K562 (cell line): ENCODE measurements at regions not wholly inside any gene's neighbourhood (a gene's known extent, or its start where the extent isn't known, plus 50 kb on each side); places are given as distances from the start of the nearest gene placed in this dataset.

Experiments used
- ATAC-seq: fragments of 200-7000 bp; cut with Tn5 transposase; 3 replicates; pipeline ENCODE4 v1.9.1; 2020; ENCODE audit warnings: moderate library complexity
- BruUV-seq: library from RNA; stranded (reverse); fragments of 400-500 nt; replicated peaks from 2 replicates; lab custom pipeline; 2021; lab: Mats Ljungman, UMichigan
- CTCF ChIA-PET: fragments of 300-600 bp; formaldehyde crosslinking; extraction: SDS; loops from one replicate; lab custom pipeline; 2021; ENCODE audit warnings: low intra/inter-chr PET ratio; lab: Yijun Ruan, JAX
- POLR2A ChIA-PET: fragments of 300-600, 350-650 bp; sonication (Branson Sonifier 250); formaldehyde crosslinking; extraction: SDS; loops from one replicate; lab custom pipeline; 2021; ENCODE audit warnings: antibody characterized with exemption, inconsistent platforms; lab: Yijun Ruan, JAX
- DNase-seq, 4 experiments: peaks; one replicate each; pipeline versions ENCODE4 v3.0.0 to v3.0.0-alpha.2; 2011 to 2018; ENCODE audit warnings: low spot score in 3 of 4, mixed read lengths in 3 of 4; ENCODE audit errors: extremely low read depth in 1 of 4
- FAIRE-seq: peaks from 2 replicates; lab custom pipeline; 2011; peaks lifted over from hg19 to GRCh38; lab: Jason Lieb, UNC
- H2AFZ ChIP-seq: 2 replicates; pipeline ENCODE4 v1.6.0; 2011; ENCODE audit warnings: low read depth, low read length, control low read depth, inconsistent platforms
- H3K27ac ChIP-seq: fragments of 200-600 bp; 3 replicates; pipeline ENCODE4 v1.8.0; 2011; ENCODE audit warnings: low read depth, mild to moderate bottlenecking, control low read depth, inconsistent platforms, low read length, moderate library complexity, mixed read lengths; ENCODE audit errors: extremely low read depth
- H3K27me3 ChIP-seq, 2 experiments: fragments of 300-600 bp in 1 of 2; 2 replicates in 1 of 2; 3 replicates in 1 of 2; pipeline versions ENCODE4 v1.6.0 to v1.8.0; 2011; ENCODE audit warnings: inconsistent platforms in 2 of 2, low read length in 2 of 2, mild to moderate bottlenecking in 1 of 2, mixed read lengths in 1 of 2, moderate library complexity in 1 of 2; ENCODE audit not compliant: control insufficient read depth in 2 of 2, insufficient read depth in 2 of 2
- H3K36me3 ChIP-seq: fragments of 300-600 bp; 3 replicates; pipeline ENCODE4 v1.8.0; 2011; ENCODE audit warnings: mild to moderate bottlenecking, low read length, inconsistent platforms; ENCODE audit not compliant: control insufficient read depth, insufficient read depth
- H3K4me1 ChIP-seq, 2 experiments: fragments of 200-600 bp in 1 of 2; replicated peaks in 1 of 2; 2 replicates in 1 of 2; 3 replicates in 1 of 2; pipeline versions ENCODE4 v1.5.1 to v1.8.0; 2011; ENCODE audit warnings: inconsistent platforms in 2 of 2, low read length in 2 of 2, mild to moderate bottlenecking in 1 of 2, mixed read lengths in 1 of 2, moderate library complexity in 1 of 2; ENCODE audit not compliant: control insufficient read depth in 2 of 2, insufficient read depth in 2 of 2
- H3K4me2 ChIP-seq: 2 replicates; pipeline ENCODE4 v1.6.1; 2011; ENCODE audit warnings: low read length, control low read depth, inconsistent platforms, mixed read lengths; ENCODE audit not compliant: insufficient read depth
- H3K4me3 ChIP-seq: fragments of 200-600 bp; sonication (generic), shearing (Covaris generic); 2 replicates; pipeline ENCODE4 v1.5.1; 2016; ENCODE audit warnings: control low read depth, inconsistent platforms
- H3K79me2 ChIP-seq: fragments of 200-600 bp; 3 replicates; pipeline ENCODE4 v1.8.0; 2011; ENCODE audit warnings: low read length, inconsistent platforms; ENCODE audit not compliant: control insufficient read depth, insufficient read depth
- H3K9ac ChIP-seq, 2 experiments: 2 replicates each; pipeline versions ENCODE4 v1.6.0 to v1.6.1; 2011; ENCODE audit warnings: low read depth in 2 of 2, low read length in 2 of 2, control low read depth in 1 of 2, inconsistent platforms in 1 of 2, mild to moderate bottlenecking in 1 of 2, mixed read lengths in 1 of 2; ENCODE audit not compliant: insufficient read depth in 1 of 2
- H3K9me1 ChIP-seq: one replicate; pipeline ENCODE4 v1.6.0; 2011; ENCODE audit warnings: inconsistent platforms, mild to moderate bottlenecking, low read length, moderate library complexity; ENCODE audit not compliant: control insufficient read depth, insufficient read depth
- H3K9me3 ChIP-seq: replicated peaks from 2 replicates; pipeline ENCODE4 v1.5.1; 2011; ENCODE audit warnings: low read depth, low read length, inconsistent platforms; ENCODE audit not compliant: control insufficient read depth, insufficient read depth
- H4K20me1 ChIP-seq: replicated peaks from 2 replicates; pipeline ENCODE4 v1.6.1; 2011; ENCODE audit warnings: low read length, inconsistent platforms, mixed read lengths; ENCODE audit not compliant: control insufficient read depth, insufficient read depth
- CBFA2T2 ChIP-seq: fragments of 450-650 bp; conservative IDR thresholded peaks from 2 replicates; pipeline ENCODE4 v1.6.1; 2017; ENCODE audit warnings: mild to moderate bottlenecking
- FIP1L1 ChIP-seq: fragments of 200-400 bp; formaldehyde crosslinking; IDR thresholded peaks from 2 replicates; pipeline ENCODE4 v1.6.1; 2018; ENCODE audit warnings: mild to moderate bottlenecking, low read depth, low read length; ENCODE audit not compliant: poor library complexity, severe bottlenecking
- FOXA3 ChIP-seq, 2 experiments: fragments of 450-650 bp in 1 of 2; sonication (generic) in 1 of 2; formaldehyde crosslinking; IDR thresholded peaks in 1 of 2; conservative IDR thresholded peaks in 1 of 2; 2 replicates each; pipeline versions ENCODE4 v1.4.0 to v1.8.0; 2020 to 2022; ENCODE audit warnings: mild to moderate bottlenecking in 2 of 2, missing genetic modification reagents in 1 of 2
- FOXM1 ChIP-seq, 2 experiments: fragments of 450-650 bp in 1 of 2; sonication (generic) in 1 of 2; formaldehyde crosslinking in 1 of 2; IDR thresholded peaks; 2 replicates each; pipeline versions ENCODE4 v1.6.1 to v1.9.0; 2017 to 2022; ENCODE audit warnings: low read depth in 2 of 2, mild to moderate bottlenecking in 2 of 2, missing genetic modification reagents in 1 of 2, moderate library complexity in 1 of 2
- FOXP1 ChIP-seq: sonication (generic); formaldehyde crosslinking; IDR thresholded peaks from 2 replicates; pipeline ENCODE4 v1.8.0; 2022; ENCODE audit warnings: mild to moderate bottlenecking, missing genetic modification reagents
- HDAC3 ChIP-seq: fragments of 450-650 bp; IDR thresholded peaks from 2 replicates; pipeline ENCODE4 v1.6.1; 2018; ENCODE audit warnings: borderline replicate concordance, mild to moderate bottlenecking, moderate library complexity; ENCODE audit not compliant: partially characterized antibody
- KDM4B ChIP-seq, 2 experiments: fragments of 450-650 bp in 1 of 2; sonication (generic) in 1 of 2; IDR thresholded peaks; 2 replicates each; pipeline ENCODE4 v1.6.1; 2016 to 2017; ENCODE audit warnings: borderline replicate concordance in 2 of 2, antibody characterized with exemption in 1 of 2, low read depth in 1 of 2, mild to moderate bottlenecking in 1 of 2
- LCOR ChIP-seq: sonication (generic); formaldehyde crosslinking; IDR thresholded peaks from 2 replicates; pipeline ENCODE4 v1.8.0; 2022; ENCODE audit warnings: mild to moderate bottlenecking, missing genetic modification reagents
- NCOA6 ChIP-seq: fragments of 450-650 bp; IDR thresholded peaks from 2 replicates; pipeline ENCODE4 v1.6.1; 2017; ENCODE audit warnings: mild to moderate bottlenecking
- NFIC ChIP-seq: fragments of 450-650 bp; IDR thresholded peaks from 2 replicates; pipeline ENCODE4 v1.6.1; 2017; ENCODE audit warnings: mild to moderate bottlenecking, inconsistent platforms
- NFIX ChIP-seq: fragments of 250-450 bp; sonication (Bioruptor Pico); IDR thresholded peaks from 2 replicates; pipeline ENCODE4 v1.4.0; 2020; ENCODE audit warnings: low read depth, mild to moderate bottlenecking, moderate library complexity
- NONO ChIP-seq, 2 experiments: fragments of 200-400 bp in 1 of 2; fragments of 450-650 bp in 1 of 2; formaldehyde crosslinking in 1 of 2; IDR thresholded peaks; 2 replicates each; pipeline ENCODE4 v1.6.1; 2017; ENCODE audit warnings: low read depth in 2 of 2, mild to moderate bottlenecking in 2 of 2, moderate library complexity in 2 of 2, low read length in 1 of 2
- TGIF2 ChIP-seq: sonication (generic); formaldehyde crosslinking; IDR thresholded peaks from 2 replicates; pipeline ENCODE4 v1.8.1; 2022; ENCODE audit warnings: mild to moderate bottlenecking, missing genetic modification reagents, moderate library complexity
- ZKSCAN8 ChIP-seq: fragments of 200-800 bp; sonication (Bioruptor generic); IDR thresholded peaks from 2 replicates; pipeline ENCODE4 v1.6.1; 2016; ENCODE audit warnings: missing genetic modification characterization, missing compliant biosample characterization
- ZNF174 ChIP-seq: fragments of 250-450 bp; sonication (Bioruptor Pico); IDR thresholded peaks from 2 replicates; pipeline ENCODE4 v1.4.0; 2020; ENCODE audit warnings: mild to moderate bottlenecking
- ZNF584 ChIP-seq: fragments of 200-800 bp; sonication (Bioruptor generic); IDR thresholded peaks from 2 replicates; pipeline ENCODE4 v1.6.1; 2016; ENCODE audit warnings: low read depth, mild to moderate bottlenecking, missing genetic modification characterization, missing compliant biosample characterization
- WGBS: fragments of 100-300 bp; shearing (Covaris generic); methylation state at CpG from one replicate; pipeline ENCODE4 v1.1.6; 2016; ENCODE audit warnings: low coverage, mixed read lengths; ENCODE audit not compliant: insufficient coverage; ENCODE audit errors: missing lambda C conversion rate; 5-methylcytosine and 5-hydroxymethylcytosine counted together
- in situ Hi-C: fragments of 300-500 bp; cut with MboI; formaldehyde crosslinking; loops from 4 replicates; pipeline ENCODE4 v1.15.0; 2018; ENCODE audit warnings: inconsistent platforms, mixed read lengths
- intact Hi-C: fragments of 100-400 bp; cut with micrococcal nuclease; formaldehyde crosslinking; loops from 2 replicates; pipeline ENCODE4 v1.14.2; 2022
- TF ChIP-seq, protein P1 (sequence below): sonication (generic); formaldehyde crosslinking; IDR thresholded peaks from 2 replicates; pipeline ENCODE4 v1.9.0; 2022; ENCODE audit warnings: mild to moderate bottlenecking, missing genetic modification reagents
- TF ChIP-seq, protein P2 (sequence below): fragments of 200-800 bp; sonication (Bioruptor generic); IDR thresholded peaks from 2 replicates; pipeline ENCODE4 v1.6.1; 2017; ENCODE audit warnings: missing genetic modification characterization, missing compliant biosample characterization

DNA sequence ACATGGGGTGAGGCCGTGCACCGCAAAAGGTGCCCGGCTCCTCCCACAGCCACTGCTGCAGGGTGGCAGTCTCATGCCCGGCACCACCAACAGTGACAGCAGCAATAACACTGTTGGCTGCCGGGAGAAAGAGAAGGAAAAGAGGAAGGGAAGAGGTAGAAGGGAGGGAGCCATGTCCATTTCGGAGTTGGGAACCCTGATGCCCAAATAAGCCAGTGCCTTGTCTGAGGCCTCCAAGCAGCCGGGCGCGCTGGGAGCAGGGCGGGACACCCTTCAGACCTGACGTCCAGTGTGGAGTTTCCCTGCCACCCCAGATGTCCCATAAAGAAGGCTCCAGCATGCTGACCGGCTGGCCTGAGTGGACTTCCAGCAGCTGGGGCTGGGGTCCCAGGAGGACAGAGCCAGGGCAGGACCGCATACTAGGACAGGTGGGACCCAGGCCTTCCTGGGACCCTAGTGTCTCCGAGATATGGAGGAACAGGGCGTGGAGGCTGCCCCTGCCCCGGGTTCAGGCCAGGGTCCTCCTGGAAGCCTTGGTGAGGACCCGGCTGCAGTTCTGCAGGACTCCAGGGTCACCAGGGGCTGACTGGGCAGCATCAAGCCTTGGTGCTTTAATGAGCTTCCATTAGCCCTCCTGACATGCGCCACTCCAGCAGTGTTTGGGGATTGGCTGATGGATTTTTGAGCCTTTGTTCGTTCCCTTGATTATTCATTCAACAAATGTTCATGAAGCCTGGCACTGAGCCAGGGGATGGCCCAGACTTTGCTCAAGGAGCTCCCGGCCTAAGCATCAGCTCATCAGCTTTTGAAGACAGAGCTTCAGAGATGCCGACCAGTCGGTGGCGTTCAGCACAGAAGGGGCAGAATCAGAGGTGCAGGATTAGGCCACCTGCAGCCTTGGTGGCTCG is 223.6 kb upstream of the CIBAR2 start:
- H3K9ac ChIP-seq, result peak overlapping the region; percentile 64 to 85; a peak in 3 of 4 replicates
- no peaks in the 10 kb centered on the region for H4K20me1 ChIP-seq
- H3K4me3 ChIP-seq, result no peak overlapping the region; the same call in 1 of the 2 replicates
- H3K4me1 ChIP-seq, result peaks cover 31 to 73% of the 10 kb centered on the region in 2 experiments
- peaks cover 12% of the 10 kb centered on the region; the same call in 2 of the 3 replicates for H3K79me2 ChIP-seq
- H3K36me3 ChIP-seq, result no peaks in the 10 kb centered on the region; the same call in 2 of the 3 replicates
- no TSS peak for BruUV-seq
- in situ Hi-C loops (no loop called here), intact Hi-C loops (loop anchor here (10.0 kb wide), 1 partner anchor 229 kb away; no protein-coding TSS in a partner anchor)
- peak; percentile 80 for FAIRE-seq
- no peaks in the 10 kb centered on the region for H3K27me3 ChIP-seq
- 78% methylated on average over 21 of the region's 24 CpGs for WGBS
- H3K4me2 ChIP-seq, result peak overlapping the region; percentile 72; the same call in 1 of the 2 replicates
- no peaks in the 10 kb centered on the region for H3K9me1 ChIP-seq
- no peak overlapping the region for H2AFZ ChIP-seq
- no peak for ATAC-seq
- POLR2A ChIA-PET, result interaction anchor here (0.5 to 0.9 kb wide), 6 partner anchors 12 to 656 kb away, joined by 3 to 4 read pairs (median 3); no protein-coding TSS in a partner anchor
- no peaks in the 10 kb centered on the region for H3K9me3 ChIP-seq
- CTCF ChIA-PET, result no interaction called here
- H3K27ac ChIP-seq, result peak overlapping the region; percentile 85
- peak in 1 of 4 experiments; percentile 58 for DNase-seq
- TF ChIP-seq HDAC3 (no peak), LCOR (CRISPR knock-in tag) (0 out of 2 replicates have a peak, but pooled peaks have one; percentile 21), TGIF2 (0 out of 2 replicates have a peak, but pooled peaks have one; percentile 17), CBFA2T2 (no peak), FIP1L1 (peak; percentile 3), ZKSCAN8 (CRISPR knock-in tag) (no peak), NCOA6 (no peak), FOXM1 (IDR thresholded peaks at IDR 0.05; ENCODE audit: low read depth) (no peak), FOXM1 (CRISPR knock-in tag; IDR thresholded peaks at IDR 0.05; ENCODE audit: low read depth) (0 out of 2 replicates have a peak, but pooled peaks have one; percentile 57), ZNF174 (CRISPR knock-in tag) (no peak), ZNF584 (peak; percentile 10; the same call in 1 of the 2 replicates), NFIC (peak; percentile 98), NONO (IDR thresholded peaks at IDR 0.05; ENCODE audit: low read depth in 2 of 2, low read length in 1 of 2) (no peak), NFIX (CRISPR knock-in tag) (peak; percentile 60), KDM4B (IDR thresholded peaks at IDR 0.05; ENCODE audit: borderline replicate concordance in 2 of 2, low read depth in 1 of 2) (0 out of 4 replicates have a peak, but pooled peaks of 1 of the 2 experiments have one; percentile 5), FOXP1 (CRISPR knock-in tag) (peak; percentile 45; the same call in 1 of the 2 replicates), FOXA3 (CRISPR knock-in tag; conservative IDR thresholded peaks at IDR 0.05 in 1 of 2, IDR thresholded peaks at IDR 0.05 in 1 of 2) (0 out of 4 replicates have a peak, but pooled peaks of 1 of the 2 experiments have one; percentile 44)
- TF ChIP-seq, protein P1, sequence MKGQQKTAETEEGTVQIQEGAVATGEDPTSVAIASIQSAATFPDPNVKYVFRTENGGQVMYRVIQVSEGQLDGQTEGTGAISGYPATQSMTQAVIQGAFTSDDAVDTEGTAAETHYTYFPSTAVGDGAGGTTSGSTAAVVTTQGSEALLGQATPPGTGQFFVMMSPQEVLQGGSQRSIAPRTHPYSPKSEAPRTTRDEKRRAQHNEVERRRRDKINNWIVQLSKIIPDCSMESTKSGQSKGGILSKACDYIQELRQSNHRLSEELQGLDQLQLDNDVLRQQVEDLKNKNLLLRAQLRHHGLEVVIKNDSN (CRISPR knock-in tag), result peak; percentile 39; the same call in 1 of the 2 replicates
- TF ChIP-seq, protein P2, sequence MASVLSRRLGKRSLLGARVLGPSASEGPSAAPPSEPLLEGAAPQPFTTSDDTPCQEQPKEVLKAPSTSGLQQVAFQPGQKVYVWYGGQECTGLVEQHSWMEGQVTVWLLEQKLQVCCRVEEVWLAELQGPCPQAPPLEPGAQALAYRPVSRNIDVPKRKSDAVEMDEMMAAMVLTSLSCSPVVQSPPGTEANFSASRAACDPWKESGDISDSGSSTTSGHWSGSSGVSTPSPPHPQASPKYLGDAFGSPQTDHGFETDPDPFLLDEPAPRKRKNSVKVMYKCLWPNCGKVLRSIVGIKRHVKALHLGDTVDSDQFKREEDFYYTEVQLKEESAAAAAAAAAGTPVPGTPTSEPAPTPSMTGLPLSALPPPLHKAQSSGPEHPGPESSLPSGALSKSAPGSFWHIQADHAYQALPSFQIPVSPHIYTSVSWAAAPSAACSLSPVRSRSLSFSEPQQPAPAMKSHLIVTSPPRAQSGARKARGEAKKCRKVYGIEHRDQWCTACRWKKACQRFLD, result peak; percentile 78; the same call in 1 of the 2 replicates
